Spleen (tissue), 7 donors: ENCODE measurements at regions not wholly inside any gene's neighbourhood (a gene's known extent, or its start where the extent isn't known, plus 50 kb on each side); places are given as distances from the start of the nearest gene placed in this dataset.

Experiments
- POLR2A ChIP-seq, 3 donors: fragments of 450-650 bp; IDR thresholded peaks; one replicate each; pipeline ENCODE4 v1.5.1; 2017; ENCODE audit warnings: antibody characterized with exemption in 3 of 3, mild to moderate bottlenecking in 1 of 3
- TF ChIP-seq, protein P1 (sequence below), 11 experiments: fragments of 200-600 bp in 7 of 11; fragments of 450-650 bp in 4 of 11; sonication (generic) in 4 of 11; IDR thresholded peaks in 8 of 11; conservative IDR thresholded peaks in 3 of 11; 1 replicate in 7 of 11; 2 replicates in 4 of 11; pipeline versions ENCODE4 v1.4.0 to v1.8.0; 2016 to 2021; ENCODE audit warnings: antibody characterized with exemption in 11 of 11, inconsistent platforms in 4 of 11, mild to moderate bottlenecking in 1 of 11
- donor health status: DM: no; HTN: no; CAD: no; lungs with moderate emphysema.
- donor health status: DM: no; HTN: no; CAD: no.
- donor health status: DM: no; HTN: no; CAD: no.

DNA sequence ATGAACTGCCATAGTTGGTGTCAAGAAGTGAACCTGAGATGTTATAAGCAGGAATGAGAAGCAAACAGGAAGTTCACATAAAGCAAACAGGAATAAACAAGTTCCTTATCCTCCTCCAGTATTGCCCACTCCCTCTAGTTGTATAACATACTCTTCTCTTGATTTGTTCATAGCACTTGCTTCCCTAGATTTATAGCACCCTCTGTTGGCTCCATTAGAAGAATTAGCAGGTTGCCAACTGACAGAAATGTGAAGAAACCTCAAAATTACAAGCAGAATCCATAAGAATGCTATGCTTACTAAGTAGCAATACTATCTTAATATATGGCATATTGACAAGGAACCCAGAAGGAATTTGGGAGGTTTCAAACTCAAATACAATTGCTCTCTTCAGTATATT lies 195.4 kb downstream of the TBX18 start:
- TF ChIP-seq POLR2A (IDR thresholded peaks at IDR 0.05), result no peak
- TF ChIP-seq, protein P1, sequence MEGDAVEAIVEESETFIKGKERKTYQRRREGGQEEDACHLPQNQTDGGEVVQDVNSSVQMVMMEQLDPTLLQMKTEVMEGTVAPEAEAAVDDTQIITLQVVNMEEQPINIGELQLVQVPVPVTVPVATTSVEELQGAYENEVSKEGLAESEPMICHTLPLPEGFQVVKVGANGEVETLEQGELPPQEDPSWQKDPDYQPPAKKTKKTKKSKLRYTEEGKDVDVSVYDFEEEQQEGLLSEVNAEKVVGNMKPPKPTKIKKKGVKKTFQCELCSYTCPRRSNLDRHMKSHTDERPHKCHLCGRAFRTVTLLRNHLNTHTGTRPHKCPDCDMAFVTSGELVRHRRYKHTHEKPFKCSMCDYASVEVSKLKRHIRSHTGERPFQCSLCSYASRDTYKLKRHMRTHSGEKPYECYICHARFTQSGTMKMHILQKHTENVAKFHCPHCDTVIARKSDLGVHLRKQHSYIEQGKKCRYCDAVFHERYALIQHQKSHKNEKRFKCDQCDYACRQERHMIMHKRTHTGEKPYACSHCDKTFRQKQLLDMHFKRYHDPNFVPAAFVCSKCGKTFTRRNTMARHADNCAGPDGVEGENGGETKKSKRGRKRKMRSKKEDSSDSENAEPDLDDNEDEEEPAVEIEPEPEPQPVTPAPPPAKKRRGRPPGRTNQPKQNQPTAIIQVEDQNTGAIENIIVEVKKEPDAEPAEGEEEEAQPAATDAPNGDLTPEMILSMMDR (IDR thresholded peaks at IDR 0.05 in 8 of 11, conservative IDR thresholded peaks at IDR 0.05 in 3 of 11), result peak in 1 of 11 experiments; percentile 16
